ENCODE measurements at regions not wholly inside any gene's neighbourhood (a gene's known extent, or its start where the extent isn't known, plus 50 kb on each side); places are given as distances from the start of the nearest gene placed in this dataset.
A peak's percentile ranks its signal among the peaks of the same experiment; 100 is the strongest.

DNA sequence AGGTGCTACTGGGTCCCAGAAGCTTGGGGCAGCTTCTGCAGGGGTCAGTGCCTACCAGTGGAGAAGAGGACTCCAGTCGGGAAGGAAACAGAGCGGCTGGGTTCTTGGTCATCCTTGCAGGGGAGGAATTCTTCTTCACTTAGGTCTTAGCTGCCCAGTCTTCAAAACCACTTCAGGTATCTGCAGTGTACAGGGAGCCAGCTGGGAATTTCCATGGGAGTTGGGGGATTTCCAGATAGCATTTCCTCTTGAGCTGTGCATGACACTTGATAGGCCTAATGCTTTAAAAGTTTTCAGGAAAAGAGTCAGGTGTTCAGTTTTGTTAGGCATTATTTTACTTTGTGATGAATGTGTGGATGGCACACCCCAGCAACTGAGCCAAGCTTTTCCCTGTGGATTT lies 58.1 kb upstream of the ENPP6 start:
- H3K27ac ChIP-seq (ENCODE audit: low read depth in 2 of 2, low read length in 2 of 2), result no peak overlapping the region
- H3K4me3 ChIP-seq (ENCODE audit: low read length in 3 of 3), result no peak overlapping the region
- no peaks in the 10 kb centered on the region for H3K9me3 ChIP-seq (ENCODE audit: control insufficient read depth in 2 of 3, insufficient read depth in 1 of 3, low read length in 3 of 3)
- no peak for FAIRE-seq
- H3K9ac ChIP-seq (ENCODE audit: low read length in 3 of 3), result no peak overlapping the region
- peak in 1 of 5 donors; percentile 7 for DNase-seq
- H3K27me3 ChIP-seq (ENCODE audit: control insufficient read depth, insufficient read depth, low read length), result no peaks in the 10 kb centered on the region
- intact Hi-C loops (cut with DNase I), result loop anchor here (10.0 kb wide), 1 partner anchor 269 kb away; no protein-coding TSS in a partner anchor
- H3K4me1 ChIP-seq (ENCODE audit: control insufficient read depth in 2 of 3, insufficient read depth in 2 of 3, low read depth in 1 of 3, low read length in 3 of 3), result no peaks in the 10 kb centered on the region
- no peaks in the 10 kb centered on the region for H3K36me3 ChIP-seq (ENCODE audit: control insufficient read depth in 2 of 3, insufficient read depth in 3 of 3, low read length in 3 of 3)
- TF ChIP-seq, protein P1, sequence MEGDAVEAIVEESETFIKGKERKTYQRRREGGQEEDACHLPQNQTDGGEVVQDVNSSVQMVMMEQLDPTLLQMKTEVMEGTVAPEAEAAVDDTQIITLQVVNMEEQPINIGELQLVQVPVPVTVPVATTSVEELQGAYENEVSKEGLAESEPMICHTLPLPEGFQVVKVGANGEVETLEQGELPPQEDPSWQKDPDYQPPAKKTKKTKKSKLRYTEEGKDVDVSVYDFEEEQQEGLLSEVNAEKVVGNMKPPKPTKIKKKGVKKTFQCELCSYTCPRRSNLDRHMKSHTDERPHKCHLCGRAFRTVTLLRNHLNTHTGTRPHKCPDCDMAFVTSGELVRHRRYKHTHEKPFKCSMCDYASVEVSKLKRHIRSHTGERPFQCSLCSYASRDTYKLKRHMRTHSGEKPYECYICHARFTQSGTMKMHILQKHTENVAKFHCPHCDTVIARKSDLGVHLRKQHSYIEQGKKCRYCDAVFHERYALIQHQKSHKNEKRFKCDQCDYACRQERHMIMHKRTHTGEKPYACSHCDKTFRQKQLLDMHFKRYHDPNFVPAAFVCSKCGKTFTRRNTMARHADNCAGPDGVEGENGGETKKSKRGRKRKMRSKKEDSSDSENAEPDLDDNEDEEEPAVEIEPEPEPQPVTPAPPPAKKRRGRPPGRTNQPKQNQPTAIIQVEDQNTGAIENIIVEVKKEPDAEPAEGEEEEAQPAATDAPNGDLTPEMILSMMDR (IDR thresholded peaks at IDR 0.05; ENCODE audit: borderline replicate concordance, extremely low read depth, insufficient read depth), result no peak

DNA sequence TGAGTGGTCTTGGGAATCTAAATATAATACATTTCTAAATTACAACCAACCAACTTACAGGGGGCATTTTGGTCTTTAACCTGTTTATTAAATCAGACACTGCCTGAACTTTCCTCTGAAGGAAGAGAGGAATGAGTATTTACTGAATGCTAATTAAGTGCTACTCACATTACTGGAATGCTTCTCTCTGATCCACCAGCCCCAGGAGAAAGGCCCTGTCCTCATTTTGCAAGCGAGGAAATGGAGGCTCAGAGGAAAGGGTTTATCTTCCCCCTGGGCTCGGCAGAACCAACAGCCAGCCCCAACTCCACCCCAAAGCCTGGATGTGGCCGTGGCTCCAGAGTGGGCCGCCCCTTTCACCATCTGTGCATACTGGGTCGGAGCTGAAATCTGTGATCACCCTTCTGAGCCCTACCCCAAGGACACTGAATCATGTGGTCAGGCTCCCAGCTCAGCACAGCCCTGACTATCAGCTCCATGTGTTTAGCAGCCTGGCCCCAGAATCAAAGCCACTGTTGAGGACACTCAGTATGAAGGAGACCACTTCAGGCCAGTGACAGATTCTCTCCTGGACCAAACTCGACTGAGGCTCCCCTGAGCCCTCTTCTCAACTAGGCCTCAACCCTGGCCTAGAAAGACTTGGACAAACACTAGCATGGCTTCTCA lies 56.7 kb upstream of the ENPP6 start:
- H3K4me3 ChIP-seq (ENCODE audit: low read length in 3 of 3), result no peak overlapping the region
- H3K27me3 ChIP-seq (ENCODE audit: control insufficient read depth, insufficient read depth, low read length), result no peaks in the 10 kb centered on the region
- no peak overlapping the region for H3K27ac ChIP-seq (ENCODE audit: low read depth in 2 of 2, low read length in 2 of 2)
- DNase-seq (peak in 1 of 5 donors; percentile 28), FAIRE-seq (no peak)
- H3K9ac ChIP-seq (ENCODE audit: low read length in 3 of 3), result no peak overlapping the region
- TF ChIP-seq, protein P1 (IDR thresholded peaks at IDR 0.05; ENCODE audit: borderline replicate concordance, extremely low read depth, insufficient read depth), result no peak
- H3K36me3 ChIP-seq (ENCODE audit: control insufficient read depth in 2 of 3, insufficient read depth in 3 of 3, low read length in 3 of 3), result no peaks in the 10 kb centered on the region
- intact Hi-C loops (cut with DNase I), result loop anchor here (10.0 kb wide), 1 partner anchor 270 kb away; no protein-coding TSS in a partner anchor
- H3K9me3 ChIP-seq (ENCODE audit: control insufficient read depth in 2 of 3, insufficient read depth in 1 of 3, low read length in 3 of 3), result no peaks in the 10 kb centered on the region
- H3K4me1 ChIP-seq (ENCODE audit: control insufficient read depth in 2 of 3, insufficient read depth in 2 of 3, low read depth in 1 of 3, low read length in 3 of 3), result no peaks in the 10 kb centered on the region

DNA sequence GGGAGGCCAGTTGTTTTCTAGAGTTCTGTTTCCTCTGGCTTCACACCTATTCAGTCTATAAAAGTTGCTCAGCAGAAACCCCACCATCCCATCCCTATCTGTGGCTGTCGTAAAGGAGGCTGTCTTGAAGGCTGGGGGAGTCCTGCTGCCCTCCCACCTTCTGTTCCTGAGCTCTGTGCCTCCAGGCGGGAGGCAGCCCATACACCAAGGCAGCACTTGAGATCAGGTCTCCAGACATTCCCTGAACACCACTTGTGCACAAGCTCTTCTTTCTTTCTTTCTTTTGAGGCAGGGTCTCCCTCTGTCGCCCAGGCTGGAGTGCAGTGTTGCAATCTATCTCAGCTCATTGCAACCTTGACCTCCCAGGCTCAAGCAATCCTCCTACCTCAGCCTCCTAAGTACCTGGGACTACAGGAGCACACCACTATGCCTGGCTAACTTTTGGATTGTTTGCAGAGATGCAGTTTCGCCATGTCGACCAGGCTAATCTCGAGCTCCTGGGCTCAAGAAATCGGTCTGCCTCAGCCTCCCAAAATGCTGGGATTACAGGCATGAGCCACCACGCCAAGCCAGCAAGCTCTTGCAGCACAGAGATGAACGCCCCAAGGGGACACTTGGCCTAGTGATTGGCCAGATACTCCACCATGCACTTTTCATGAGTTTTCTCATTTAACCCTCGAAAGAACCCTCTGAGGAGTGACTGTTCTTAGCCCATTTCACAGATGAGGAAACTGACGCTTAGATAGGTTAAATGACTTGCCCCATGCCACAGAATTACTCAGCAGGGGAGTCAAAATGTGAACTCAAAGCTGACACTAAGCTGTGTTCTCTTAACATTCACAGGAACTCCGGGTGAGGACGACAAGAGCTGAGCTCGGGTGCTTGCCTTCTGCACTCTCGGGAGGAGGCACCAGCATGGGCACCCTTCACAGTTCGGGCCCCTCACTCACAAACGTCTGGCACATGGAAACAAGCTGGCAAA lies 55.8 kb upstream of the ENPP6 start:
- Histone ChIP-seq H3K36me3 (ENCODE audit: control insufficient read depth in 2 of 3, insufficient read depth in 3 of 3, low read length in 3 of 3) (no peaks in the 10 kb centered on the region), H3K9me3 (ENCODE audit: control insufficient read depth in 2 of 3, insufficient read depth in 1 of 3, low read length in 3 of 3) (no peaks in the 10 kb centered on the region), H3K4me1 (ENCODE audit: control insufficient read depth in 2 of 3, insufficient read depth in 2 of 3, low read depth in 1 of 3, low read length in 3 of 3) (no peaks in the 10 kb centered on the region), H3K9ac (ENCODE audit: low read length in 3 of 3) (no peak overlapping the region), H3K27ac (ENCODE audit: low read depth in 2 of 2, low read length in 2 of 2) (no peak overlapping the region), H3K27me3 (ENCODE audit: control insufficient read depth, insufficient read depth, low read length) (no peaks in the 10 kb centered on the region), H3K4me3 (ENCODE audit: low read length in 3 of 3) (no peak overlapping the region)
- intact Hi-C loops (cut with DNase I), result loop anchor here (10.0 kb wide), 1 partner anchor 271 kb away; no protein-coding TSS in a partner anchor
- TF ChIP-seq, protein P1 (IDR thresholded peaks at IDR 0.05; ENCODE audit: borderline replicate concordance, extremely low read depth, insufficient read depth), result no peak
- no peak for FAIRE-seq
- peak in 1 of 5 donors; percentile 8 for DNase-seq

Measured in kidney (tissue), 13 donors.